ENCODE measurements at regions not wholly inside any gene's neighbourhood (a gene's known extent, or its start where the extent isn't known, plus 50 kb on each side); places are given as distances from the start of the nearest gene placed in this dataset.

- in situ Hi-C loops (cut with HindIII; ENCODE audit: low sequenced_read_pairs): no loop called here
Observed at GRCh38 chr20:23254505-23254904, 96.1 kb upstream of the NXT1 start.

GRCh38 chr20:23254034-23254433, 96.6 kb upstream of the NXT1 start:
- in situ Hi-C loops (cut with HindIII; ENCODE audit: low sequenced_read_pairs): no loop called here

- in situ Hi-C loops (cut with HindIII; ENCODE audit: low sequenced_read_pairs): no loop called here
Observed at GRCh38 chr20:23253524-23253923, 97.1 kb upstream of the NXT1 start.

- in situ Hi-C loops (cut with HindIII; ENCODE audit: low sequenced_read_pairs): no loop called here
Observed at GRCh38 chr20:23251779-23252178, 98.8 kb upstream of the NXT1 start.

DNA sequence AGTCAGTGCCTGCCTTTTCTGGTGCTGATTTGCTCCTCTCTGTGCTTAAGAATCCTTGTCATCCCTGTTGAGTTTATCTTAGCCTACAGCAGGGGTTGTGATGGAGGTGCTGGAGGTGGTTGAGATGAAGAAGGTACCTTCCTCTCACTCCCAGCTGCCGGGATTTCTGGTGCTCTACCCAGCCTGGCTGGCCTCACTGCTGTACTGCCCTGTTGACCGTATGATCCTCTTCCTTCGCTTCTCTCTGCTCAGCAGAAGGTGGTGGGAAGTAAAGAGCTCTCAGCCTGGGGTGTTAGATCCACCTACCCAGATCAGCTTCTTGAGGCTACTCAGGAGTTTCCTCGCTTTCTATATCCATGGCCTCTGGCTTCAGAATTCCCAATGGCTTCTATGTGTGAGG, 101.0 kb upstream of the NXT1 start:
- in situ Hi-C loops (cut with HindIII; ENCODE audit: low sequenced_read_pairs): no loop called here

DNA sequence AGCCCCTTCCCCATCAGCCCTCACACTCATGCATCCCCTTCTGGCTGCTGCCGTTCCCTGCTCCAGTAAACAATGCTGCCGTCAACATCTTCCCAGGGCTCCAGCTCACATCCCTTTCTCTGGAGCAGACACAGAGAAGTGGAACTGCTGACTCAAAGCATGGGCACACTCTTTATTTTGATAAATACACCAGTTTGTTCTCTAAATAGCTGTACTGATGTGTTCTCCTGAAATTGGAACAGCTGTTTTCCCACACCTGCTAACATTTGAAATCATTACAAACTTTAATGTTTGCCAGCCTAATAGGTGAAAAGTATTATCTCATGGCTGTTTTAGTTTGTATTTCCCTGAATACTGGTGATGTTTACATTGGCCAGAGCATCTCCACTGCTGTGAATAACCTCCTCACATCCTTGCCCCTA, 102.1 kb upstream of the NXT1 start:
- in situ Hi-C loops (cut with HindIII; ENCODE audit: low sequenced_read_pairs): no loop called here

DNA sequence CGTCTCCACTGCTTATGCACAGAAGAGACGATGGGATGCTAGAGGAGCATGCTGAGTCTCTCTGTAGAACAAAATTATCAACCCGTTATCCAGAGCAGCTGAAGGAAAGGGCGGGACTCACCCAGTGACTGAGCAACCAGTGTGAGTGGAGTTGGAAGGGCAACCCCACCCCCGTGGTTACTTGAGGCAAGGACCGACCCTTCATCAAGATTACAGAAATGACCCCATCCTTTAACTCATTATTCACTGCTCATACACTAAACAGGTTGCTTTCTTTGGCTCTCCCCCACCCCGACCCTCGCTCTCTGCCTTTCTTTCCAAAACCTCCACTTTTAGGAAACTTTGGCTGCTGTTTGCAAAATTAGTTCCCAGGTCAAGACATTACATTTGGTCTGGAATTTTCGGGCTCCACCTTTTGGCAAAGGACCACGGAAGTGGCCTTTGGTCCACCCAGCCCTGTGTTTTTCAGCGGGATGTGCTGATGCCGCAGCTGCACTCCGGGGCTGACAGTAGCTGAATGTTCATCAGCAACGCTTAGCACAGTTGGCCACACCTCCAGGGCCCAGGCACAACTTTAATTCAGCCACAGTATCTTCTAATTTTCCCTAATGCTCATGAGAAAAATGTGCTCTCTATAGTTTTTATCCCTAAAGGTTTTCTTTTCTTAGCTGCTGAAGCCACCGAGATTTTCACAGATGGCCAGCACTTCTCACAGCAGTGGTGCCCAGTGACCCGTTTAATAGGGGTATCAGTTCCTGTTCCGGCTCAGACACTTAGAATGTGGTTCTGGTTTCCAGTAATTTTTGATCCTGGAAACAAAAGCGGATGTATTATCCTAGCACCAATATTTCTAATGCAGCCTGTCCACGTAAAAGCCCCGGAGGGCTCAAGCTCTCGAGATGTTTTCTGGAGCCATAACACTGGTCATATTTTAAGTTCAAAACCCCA, 103.6 kb upstream of the NXT1 start:
- in situ Hi-C loops (cut with HindIII; ENCODE audit: low sequenced_read_pairs): no loop called here

DNA sequence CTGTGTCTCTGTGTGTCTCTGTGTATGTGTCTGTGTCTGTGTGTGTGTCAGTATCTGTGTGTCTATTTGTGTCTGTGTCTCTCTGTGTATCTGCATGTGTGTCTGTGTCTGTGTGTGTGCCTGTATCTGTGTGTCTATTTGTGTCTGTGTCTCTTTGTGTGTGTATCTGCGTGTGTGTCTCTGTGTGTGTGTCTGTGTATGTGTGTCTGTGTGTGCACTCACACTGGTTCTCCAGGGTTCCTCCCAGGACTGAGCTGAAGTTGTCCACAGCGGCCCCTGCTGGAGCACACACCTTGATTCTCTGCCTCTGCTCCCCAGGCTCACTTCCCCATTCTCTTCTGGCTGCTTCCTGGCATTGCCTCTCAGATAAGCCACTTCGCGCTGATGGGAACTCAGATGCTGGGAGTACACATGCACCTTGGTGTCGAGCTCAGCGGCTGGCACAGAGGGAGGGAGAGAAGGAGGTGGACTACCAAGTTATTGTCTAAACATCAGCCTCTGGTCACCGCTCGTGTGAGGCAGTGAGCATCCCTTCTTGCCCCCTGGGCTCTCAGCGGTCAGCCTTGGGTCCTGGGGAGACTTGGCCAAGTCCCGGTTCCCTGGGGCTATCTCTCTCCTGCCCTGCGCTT, 104.9 kb upstream of the NXT1 start:
- in situ Hi-C loops (cut with HindIII; ENCODE audit: low sequenced_read_pairs): no loop called here

DNA sequence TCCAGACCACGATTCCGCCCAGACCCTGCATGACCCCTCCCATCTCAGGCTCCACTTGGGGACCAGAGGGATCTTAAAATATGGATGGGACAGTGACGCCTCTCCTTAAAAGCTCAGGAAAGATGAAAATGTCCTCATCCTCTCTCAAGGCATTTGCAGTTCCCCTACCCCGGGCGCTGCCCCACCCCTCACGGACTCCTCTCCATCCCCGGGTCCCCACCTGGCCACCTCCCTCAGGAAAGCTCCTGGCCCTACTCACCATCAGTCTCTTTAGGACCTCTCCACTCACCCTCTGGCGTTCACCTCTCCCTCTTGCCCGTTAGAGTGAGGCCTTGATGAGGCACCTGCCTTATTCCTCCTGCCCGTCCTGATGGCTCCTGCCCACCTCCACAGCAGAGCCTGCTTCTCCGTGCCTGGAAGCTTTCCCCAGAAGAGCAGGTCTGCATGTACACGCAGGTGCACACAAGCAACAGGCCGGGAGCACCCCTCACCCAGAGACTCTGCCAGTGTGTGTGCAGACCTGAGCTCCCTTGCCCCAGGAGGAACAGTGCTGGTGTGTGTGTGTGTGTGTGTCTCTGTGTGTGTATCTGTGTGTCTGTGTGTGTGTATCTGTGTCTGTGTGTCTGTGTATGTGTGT, 105.6 kb upstream of the NXT1 start:
- in situ Hi-C loops (cut with HindIII; ENCODE audit: low sequenced_read_pairs): no loop called here

DNA sequence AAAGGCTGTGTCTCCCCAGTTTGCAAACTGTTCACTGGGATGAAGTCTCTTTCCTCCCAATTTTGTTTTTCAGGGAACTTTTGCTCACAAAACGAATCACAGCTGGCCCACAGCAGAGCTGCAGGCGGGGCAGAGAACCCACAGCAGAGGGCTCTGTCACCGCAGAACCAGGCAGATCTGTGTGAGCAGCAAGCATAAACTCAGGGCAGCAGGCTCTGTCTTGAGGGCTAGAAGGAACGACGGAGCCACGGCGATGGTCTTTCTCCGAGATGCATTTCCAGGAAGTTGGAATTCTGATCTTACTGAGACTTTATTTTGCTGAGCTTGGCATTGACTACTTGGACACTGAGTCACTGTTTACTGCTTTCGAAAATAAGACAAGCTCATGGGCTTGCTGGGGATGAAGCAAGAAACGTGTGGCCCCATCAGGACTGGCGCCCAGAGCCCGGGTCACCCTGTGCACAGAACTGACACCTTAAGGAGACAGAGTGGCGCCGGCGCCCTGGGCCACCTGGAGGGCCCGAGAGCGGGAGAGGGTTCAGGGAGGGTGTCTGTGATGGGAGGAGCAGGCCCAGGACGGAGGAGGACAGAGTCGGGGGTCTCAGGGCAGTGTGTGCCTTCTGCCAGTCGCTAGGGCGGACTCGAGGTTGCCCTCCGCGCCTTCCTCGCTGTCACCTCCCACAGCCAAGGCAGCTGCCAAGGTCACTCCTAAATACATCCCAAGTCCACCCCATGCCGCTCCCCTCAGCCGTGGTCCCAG, 106.3 kb upstream of the NXT1 start:
- in situ Hi-C loops (cut with HindIII; ENCODE audit: low sequenced_read_pairs): no loop called here

DNA sequence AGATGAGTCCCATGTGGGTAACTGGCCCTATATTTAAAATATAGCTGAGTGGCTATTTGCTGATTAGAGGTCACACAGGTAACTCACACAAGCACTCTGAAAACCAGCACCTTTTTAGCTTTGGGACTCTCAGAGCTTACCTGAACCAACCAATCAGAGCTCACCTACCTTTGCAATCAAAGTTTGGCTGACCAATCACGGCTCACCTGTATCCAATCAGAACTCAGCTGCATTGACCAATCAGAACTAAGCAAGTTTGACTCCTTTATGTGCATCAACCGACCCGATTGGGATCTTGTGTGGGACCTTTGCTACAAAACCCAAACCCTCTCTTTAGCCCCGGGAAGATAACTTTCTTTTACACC, 106.8 kb upstream of the NXT1 start:
- in situ Hi-C loops (cut with HindIII; ENCODE audit: low sequenced_read_pairs): no loop called here

GRCh38 chr20:23242556-23243180, 107.9 kb upstream of the NXT1 start:
- in situ Hi-C loops (cut with HindIII; ENCODE audit: low sequenced_read_pairs): no loop called here

DNA sequence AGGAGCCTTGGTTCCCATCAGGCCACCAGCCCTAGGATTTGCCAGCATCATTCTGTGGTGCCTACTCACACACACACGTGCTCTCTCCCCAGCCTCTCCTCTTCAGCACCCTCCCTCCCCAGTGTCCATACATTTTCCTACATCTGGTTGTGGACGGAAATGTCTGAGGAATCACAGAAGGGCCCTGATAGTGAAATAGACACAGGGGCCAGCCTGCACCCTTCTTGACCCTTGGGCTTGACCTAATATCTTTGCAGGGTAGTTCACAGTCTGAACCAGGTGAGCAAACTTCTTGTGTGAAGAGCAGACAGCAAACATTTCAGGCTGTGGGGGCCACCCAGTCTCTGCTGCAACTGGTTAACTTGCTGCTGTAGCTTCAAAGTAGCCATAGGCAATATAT, 108.5 kb upstream of the NXT1 start:
- in situ Hi-C loops (cut with HindIII; ENCODE audit: low sequenced_read_pairs): no loop called here

DNA sequence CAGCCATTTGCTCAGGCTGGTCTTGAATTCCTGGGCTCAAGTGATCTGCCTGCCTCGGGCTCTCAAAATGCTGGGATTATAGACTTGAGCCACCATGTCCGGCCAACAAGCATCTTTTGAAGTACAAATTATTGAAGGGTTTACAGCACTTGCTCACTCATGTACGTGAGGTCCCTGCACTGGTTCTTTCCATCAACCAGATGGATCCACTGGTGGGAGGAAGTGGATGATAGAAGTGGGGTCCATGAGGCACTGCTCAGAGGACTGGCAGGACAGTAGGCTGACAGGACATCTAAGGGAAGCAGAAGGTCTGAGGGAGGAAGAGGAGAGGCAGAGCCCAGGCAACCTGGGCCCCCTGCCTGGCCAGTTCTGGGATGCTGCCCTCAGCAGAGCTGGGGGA, 109.2 kb upstream of the NXT1 start:
- in situ Hi-C loops (cut with HindIII; ENCODE audit: low sequenced_read_pairs): no loop called here

GRCh38 chr20:23240519-23240918, 110.1 kb upstream of the NXT1 start:
- in situ Hi-C loops (cut with HindIII; ENCODE audit: low sequenced_read_pairs): no loop called here

DNA sequence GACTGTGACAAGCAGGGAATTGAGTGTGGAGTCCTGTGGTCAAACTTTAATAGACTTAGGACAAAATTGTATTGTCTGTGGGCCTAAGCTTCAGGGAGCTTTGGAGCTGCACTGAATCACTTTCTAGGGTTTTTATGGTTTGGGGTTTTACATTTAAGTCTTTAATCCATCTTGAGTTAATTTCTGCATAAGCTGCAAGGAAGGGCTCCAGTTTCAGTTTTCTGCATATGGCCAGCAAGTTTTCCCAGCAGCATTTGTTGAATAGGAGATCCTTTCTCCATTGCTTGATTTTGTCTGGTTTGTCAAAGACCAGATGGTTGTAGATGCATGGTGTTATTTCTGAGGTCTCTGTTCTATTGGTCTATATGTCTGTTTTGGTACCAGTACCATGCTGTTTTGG, 113.4 kb upstream of the NXT1 start:
- in situ Hi-C loops (cut with HindIII; ENCODE audit: low sequenced_read_pairs): no loop called here

DNA sequence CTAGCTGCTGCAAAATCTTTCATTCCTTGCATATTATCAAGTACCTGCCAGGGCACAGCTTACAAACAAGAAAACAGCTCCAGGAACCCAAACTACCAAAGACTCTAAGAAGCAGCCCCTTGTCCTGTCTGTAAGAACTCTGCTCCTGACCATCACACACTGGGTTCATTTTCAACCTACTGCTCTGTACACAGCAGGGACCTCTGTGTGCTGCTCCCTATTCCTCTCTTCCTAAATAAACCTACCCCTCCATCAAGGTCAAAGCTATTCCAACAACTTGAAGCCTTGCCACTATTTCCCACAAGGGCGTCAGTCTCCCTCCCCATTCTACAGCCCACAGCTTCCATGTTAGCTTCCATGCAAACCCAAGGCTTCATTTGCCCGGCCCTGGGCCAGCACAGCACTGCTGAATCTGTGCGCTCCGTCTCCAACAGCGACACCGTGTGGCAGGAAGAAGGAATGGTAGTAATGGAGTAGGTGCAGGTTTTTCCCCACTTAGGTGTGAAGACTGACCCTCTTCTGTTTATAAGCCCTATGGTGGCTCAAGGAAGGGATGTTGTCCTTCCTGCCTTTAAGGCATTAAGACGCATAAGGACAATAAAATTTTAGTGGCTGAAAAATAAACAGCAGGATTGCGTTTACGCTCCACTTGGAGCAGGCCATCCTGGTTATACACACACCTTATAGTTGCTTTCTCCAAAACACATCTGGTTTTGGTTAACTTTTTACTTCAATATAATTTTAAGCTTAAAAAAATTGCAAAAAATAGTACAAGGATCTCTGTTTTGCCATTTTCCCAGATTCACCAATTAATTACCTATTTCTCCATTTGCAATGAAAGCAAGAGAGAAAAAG, 115.2 kb upstream of the NXT1 start:
- in situ Hi-C loops (cut with HindIII; ENCODE audit: low sequenced_read_pairs): no loop called here

DNA sequence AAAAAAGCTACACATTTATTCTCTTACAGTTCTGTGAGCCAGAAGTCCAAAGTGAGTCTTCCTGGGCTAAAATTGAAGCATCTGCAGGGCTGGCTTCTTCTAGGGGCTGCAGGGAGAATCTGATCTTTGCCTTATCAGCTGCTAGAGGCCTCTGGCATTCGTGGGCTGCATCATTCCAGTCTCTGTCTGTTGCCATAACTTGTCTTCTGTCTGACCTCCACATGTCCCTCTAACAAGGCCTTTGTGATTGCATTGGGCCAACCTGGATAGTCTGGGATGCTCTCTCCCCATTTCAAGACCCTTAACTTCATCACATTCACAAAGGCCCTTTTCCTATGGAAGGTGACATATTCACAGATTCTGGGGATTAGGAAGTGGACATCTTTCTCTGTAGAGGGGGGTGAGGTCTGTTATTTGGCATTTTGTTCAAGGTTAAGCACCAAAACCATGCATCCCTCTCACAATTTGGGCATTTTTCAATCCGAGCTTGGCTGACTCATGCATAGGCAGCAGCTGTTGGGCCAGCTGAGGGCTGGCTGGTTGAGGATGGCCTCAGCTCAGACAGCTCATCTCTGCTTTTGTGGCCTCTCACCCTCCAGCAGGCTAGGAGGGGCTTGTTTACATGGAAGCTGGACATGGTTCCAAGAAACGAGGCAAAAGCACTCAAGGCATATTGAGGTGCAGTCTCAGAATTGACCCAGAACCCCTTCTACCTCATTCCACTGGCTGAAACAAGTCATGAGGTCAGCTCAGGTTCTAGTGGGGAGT, 116.1 kb upstream of the NXT1 start:
- in situ Hi-C loops (cut with HindIII; ENCODE audit: low sequenced_read_pairs): no loop called here

- in situ Hi-C loops (cut with HindIII; ENCODE audit: low sequenced_read_pairs): no loop called here
Observed at GRCh38 chr20:23233341-23233740, 117.2 kb upstream of the NXT1 start.
